ENCODE measurements at regions not wholly inside any gene's neighbourhood (a gene's known extent, or its start where the extent isn't known, plus 50 kb on each side); places are given as distances from the start of the nearest gene placed in this dataset.

DNA sequence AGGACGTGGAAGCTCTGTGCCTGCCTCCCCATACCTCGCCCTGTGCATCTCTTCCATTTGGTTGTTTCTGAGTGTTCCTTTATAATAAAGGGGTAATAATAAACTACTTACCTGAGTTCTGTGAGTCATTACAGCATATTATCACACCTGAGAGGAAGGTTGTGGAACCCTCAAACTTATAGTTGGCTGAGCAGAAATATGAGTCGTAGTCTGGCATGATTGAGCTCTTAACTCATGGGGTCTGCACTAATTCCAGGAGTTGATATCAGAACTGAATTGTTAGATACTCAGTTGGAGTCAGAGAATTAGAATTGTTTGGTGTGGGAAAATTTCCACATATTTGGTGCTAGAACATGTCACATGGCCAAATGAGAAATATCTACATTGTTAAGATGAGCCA, 52.4 kb upstream of the HTR2A start:
- Histone ChIP-seq H3K4me3 (ENCODE audit: low read depth, low read length) (no peak overlapping the region), H3K9me3 (ENCODE audit: severe bottlenecking) (no peaks in the 10 kb centered on the region), H3K36me3 (no peaks in the 10 kb centered on the region), H3K27ac (no peak overlapping the region), H3K27me3 (ENCODE audit: insufficient read depth, low read depth, severe bottlenecking) (no peaks in the 10 kb centered on the region)
- no peak for DNase-seq
- TF ChIP-seq, protein P1, sequence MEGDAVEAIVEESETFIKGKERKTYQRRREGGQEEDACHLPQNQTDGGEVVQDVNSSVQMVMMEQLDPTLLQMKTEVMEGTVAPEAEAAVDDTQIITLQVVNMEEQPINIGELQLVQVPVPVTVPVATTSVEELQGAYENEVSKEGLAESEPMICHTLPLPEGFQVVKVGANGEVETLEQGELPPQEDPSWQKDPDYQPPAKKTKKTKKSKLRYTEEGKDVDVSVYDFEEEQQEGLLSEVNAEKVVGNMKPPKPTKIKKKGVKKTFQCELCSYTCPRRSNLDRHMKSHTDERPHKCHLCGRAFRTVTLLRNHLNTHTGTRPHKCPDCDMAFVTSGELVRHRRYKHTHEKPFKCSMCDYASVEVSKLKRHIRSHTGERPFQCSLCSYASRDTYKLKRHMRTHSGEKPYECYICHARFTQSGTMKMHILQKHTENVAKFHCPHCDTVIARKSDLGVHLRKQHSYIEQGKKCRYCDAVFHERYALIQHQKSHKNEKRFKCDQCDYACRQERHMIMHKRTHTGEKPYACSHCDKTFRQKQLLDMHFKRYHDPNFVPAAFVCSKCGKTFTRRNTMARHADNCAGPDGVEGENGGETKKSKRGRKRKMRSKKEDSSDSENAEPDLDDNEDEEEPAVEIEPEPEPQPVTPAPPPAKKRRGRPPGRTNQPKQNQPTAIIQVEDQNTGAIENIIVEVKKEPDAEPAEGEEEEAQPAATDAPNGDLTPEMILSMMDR (IDR thresholded peaks at IDR 0.05; ENCODE audit: low read depth, low read length): no peak

DNA sequence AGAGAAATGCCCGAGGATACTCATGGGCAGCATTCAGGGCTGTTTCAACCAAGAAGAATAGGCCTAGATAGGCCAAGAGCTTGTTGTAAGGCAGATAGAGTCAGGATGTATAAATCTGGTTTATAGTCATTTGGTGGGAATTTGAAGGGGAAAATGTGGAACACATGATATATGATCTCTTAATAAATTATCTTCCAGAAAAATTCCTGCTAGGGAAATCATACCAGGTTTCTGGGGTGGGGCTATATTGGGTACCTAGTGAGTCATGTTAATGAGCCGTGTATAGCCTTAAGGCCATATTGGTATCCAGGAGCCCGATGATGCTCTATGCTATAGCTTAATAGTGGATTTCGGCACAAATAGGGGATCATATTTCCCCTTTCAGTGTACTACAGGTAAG, 51.5 kb upstream of the HTR2A start:
- Histone ChIP-seq H3K4me3 (ENCODE audit: low read depth, low read length) (no peak overlapping the region), H3K9me3 (ENCODE audit: severe bottlenecking) (no peaks in the 10 kb centered on the region), H3K27me3 (ENCODE audit: insufficient read depth, low read depth, severe bottlenecking) (no peaks in the 10 kb centered on the region), H3K27ac (no peak overlapping the region), H3K36me3 (no peaks in the 10 kb centered on the region)
- TF ChIP-seq, protein P1 (IDR thresholded peaks at IDR 0.05; ENCODE audit: low read depth, low read length): no peak
- DNase-seq: no peak

DNA sequence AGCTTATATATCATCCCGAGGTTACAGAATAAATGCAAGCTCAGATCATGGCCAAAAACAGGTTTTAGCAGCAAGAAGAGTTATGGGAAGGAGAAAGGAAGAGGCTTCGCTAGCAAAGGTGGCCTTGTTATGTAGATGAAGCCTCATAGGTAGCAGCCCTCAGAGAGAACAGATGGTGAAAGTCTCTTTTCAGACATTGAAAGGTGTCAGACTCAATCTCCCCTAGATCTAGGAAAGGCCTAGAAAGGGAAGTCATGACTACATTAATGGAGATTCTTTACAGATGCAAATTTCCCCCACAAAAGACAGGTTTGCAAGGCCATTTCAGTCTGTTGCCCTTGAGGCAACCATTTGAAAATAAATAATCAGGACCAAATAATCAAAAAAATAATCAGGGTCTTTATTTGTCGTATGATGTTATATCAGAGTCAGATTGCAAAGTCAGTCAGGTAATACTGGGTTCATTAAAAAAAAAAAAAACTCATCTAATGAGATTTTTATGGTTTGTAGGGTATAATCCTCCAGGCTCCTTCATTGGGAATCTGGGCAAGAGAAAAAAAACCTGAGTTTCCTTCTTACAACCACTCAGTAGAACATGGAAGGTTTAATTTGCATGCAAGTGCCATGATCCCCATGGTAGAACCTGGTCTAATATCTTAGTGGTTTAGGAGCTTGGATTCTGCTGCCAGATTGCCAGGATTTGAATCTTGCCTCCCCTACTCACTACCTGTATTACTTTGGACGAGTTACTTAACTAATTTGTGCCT, 50.8 kb upstream of the HTR2A start:
- Histone ChIP-seq H3K27ac (no peak overlapping the region), H3K27me3 (ENCODE audit: insufficient read depth, low read depth, severe bottlenecking) (no peaks in the 10 kb centered on the region), H3K9me3 (ENCODE audit: severe bottlenecking) (no peaks in the 10 kb centered on the region), H3K36me3 (no peaks in the 10 kb centered on the region), H3K4me3 (ENCODE audit: low read depth, low read length) (no peak overlapping the region)
- DNase-seq: no peak
- TF ChIP-seq, protein P1 (IDR thresholded peaks at IDR 0.05; ENCODE audit: low read depth, low read length): no peak

Data from WERI-Rb-1 (cell line).